Suppressor macrophage (primary cell): ENCODE measurements at regions not wholly inside any gene's neighbourhood (a gene's known extent, or its start where the extent isn't known, plus 50 kb on each side); places are given as distances from the start of the nearest gene placed in this dataset.

Experiments used
- DNase-seq, 4 experiments: peaks; one replicate each; pipeline ENCODE4 v3.0.0-alpha.2; 2020 to 2022

GRCh38 chr2:71277536-71278103 is 50.7 kb upstream of the PAIP2B start:
- DNase-seq, result peak; percentile 83 to 90 (median 86)

GRCh38 chr2:71277147-71277475 is 50.2 kb upstream of the PAIP2B start:
- DNase-seq, result no peak

- DNase-seq, result peak; percentile 93 to 97 (median 95)
Observed at GRCh38 chr2:71276311-71277146, 49.6 kb upstream of the PAIP2B start.
